GM20000 (cell line): ENCODE measurements at regions not wholly inside any gene's neighbourhood (a gene's known extent, or its start where the extent isn't known, plus 50 kb on each side); places are given as distances from the start of the nearest gene placed in this dataset.

Source experiments
- DNase-seq: peaks from one replicate; pipeline ENCODE4 v3.0.0; 2012; ENCODE audit warnings: low spot score
- TF ChIP-seq, protein P1 (sequence below): IDR thresholded peaks from 2 replicates; pipeline ENCODE4 v1.5.1; 2012; ENCODE audit warnings: mild to moderate bottlenecking, control low read depth; ENCODE audit errors: extremely low read depth, missing control alignments

DNA sequence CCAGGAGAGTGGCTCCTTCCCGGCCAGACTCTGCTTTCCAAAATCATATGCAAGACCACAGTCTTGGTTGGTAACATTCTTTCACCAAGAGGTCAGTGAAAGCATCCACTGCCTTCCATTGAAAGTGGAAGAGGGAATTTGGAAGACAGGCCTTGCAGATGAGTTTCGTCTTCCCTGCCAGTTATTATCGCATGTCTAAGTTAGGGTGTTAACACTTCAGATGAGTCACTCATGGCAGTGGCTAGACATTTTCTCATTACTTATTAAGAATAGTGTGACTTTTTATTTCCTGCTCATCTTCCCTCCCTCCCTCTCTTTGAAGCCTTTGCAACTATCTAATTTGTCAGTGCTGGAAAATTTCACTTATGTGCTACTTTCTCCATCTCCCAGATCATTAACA, 102.9 kb upstream of the EPB41L3 start:
- no peak for DNase-seq
- TF ChIP-seq, protein P1, sequence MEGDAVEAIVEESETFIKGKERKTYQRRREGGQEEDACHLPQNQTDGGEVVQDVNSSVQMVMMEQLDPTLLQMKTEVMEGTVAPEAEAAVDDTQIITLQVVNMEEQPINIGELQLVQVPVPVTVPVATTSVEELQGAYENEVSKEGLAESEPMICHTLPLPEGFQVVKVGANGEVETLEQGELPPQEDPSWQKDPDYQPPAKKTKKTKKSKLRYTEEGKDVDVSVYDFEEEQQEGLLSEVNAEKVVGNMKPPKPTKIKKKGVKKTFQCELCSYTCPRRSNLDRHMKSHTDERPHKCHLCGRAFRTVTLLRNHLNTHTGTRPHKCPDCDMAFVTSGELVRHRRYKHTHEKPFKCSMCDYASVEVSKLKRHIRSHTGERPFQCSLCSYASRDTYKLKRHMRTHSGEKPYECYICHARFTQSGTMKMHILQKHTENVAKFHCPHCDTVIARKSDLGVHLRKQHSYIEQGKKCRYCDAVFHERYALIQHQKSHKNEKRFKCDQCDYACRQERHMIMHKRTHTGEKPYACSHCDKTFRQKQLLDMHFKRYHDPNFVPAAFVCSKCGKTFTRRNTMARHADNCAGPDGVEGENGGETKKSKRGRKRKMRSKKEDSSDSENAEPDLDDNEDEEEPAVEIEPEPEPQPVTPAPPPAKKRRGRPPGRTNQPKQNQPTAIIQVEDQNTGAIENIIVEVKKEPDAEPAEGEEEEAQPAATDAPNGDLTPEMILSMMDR, result no peak

DNA sequence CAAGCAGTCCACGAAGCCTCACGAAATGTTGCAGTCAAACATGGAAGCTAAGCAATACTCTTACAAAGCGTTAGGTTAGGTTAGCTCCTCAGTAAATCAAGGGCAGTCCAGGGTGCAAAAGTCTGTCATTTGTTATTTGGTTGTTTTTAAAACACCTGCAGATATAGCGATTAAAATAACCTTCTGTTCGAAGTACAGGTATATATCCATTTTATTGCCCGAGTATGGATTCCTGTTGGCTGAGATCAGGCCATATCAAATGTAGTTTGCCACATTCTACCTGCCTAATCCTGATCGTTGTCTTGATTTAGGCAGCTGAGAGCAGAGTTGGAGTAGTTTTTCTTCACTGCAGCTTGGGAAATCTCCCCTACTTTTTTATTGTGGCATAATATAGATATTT, 99.5 kb upstream of the EPB41L3 start:
- TF ChIP-seq, protein P1, result no peak
- DNase-seq, result no peak

- no peak for DNase-seq
- TF ChIP-seq, protein P1, result no peak
Measured at GRCh38 chr18:5640939-5641338, 97.1 kb upstream of the EPB41L3 start.

- TF ChIP-seq, protein P1, result no peak
- no peak for DNase-seq
Measured at GRCh38 chr18:5639131-5639530, 95.3 kb upstream of the EPB41L3 start.

DNA sequence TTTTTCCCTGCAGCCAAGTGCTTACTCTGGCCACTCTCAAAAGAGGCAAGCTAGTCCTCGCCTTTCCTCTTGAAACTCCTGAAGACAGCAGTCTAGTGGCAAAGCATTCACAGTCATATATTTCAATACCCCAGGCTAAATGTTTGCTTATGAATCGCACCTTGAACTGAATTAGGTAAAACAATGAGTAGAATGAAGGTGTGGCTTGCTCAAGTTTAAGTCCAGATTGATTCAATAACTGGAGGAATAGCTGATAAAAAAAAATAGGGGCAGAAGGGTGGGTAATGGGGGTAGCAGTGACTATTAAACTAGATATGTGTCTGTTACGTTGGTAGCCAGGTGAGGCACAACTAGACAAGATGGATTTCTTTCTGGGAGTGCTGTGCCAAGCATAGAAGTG, 88.2 kb upstream of the EPB41L3 start:
- no peak for DNase-seq
- TF ChIP-seq, protein P1, result no peak

DNA sequence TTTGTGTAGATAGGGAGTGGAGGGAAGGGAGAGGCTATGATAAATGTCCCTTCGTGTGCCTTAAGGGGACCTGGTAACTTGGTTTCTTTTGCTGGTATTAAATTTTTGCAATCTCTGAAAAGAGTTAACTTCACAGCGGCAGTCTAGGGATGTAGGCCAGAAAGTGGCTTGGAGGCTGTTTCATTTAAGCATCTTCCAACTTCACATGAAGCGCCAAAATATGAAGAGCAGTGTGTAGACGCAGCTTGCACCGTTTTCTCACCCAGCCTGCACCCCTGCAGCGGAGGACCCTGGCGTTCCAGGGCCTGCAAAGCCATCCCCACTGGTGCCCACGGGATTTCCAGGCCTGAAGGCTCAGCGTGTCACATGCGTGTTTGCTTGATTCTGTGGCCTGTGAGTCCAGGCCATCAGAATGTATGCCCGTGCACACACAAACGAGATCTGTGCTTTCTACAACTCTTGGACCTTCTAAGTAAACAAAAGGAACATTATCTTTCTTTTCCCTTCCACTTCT, 87.2 kb upstream of the EPB41L3 start:
- TF ChIP-seq, protein P1, result no peak
- DNase-seq, result peak; percentile 11

DNA sequence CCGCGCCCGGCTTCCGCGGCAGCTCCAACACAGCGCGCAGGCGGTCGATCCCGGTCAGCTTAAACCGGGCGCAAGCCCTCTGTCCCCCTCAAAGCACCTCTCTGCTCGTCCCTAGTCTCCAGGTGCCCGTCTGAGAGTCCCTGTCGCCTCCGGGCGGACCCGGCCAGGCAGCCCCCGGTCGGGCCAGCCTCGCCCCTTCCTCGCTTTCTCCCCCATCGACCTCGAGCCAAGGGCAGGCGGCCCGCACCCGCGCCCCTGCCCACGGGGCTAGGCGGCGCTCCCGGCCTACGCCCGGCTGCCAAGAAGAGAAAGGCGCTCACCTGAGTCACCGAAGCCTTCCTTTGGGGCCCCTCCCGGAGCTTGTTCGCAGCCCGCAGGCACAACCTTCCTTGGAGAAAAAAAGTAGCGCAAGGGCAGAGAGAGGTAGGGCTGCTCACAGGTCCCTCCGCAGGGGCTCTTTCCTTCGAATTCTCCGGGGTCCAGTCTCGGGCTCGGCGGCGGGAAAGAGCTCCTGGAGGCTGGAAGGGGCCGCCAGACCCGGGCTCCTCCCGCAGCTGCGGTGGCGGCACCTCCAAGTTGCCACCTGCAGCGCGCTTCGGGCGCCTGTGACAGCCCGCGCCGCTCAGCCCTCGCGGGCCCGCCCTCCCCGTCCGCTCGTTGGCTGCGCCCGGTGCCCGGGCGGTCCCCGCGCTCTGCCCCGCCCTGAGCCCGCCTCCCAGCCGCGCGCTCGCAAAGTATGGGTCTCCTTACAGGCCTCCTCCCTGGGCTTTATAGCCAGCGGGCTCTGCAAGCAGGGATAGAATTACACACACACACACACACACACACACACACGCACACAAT, 86.5 kb upstream of the EPB41L3 start:
- TF ChIP-seq, protein P1, result no peak
- peak; percentile 61 for DNase-seq
